ENCODE measurements at regions not wholly inside any gene's neighbourhood (a gene's known extent, or its start where the extent isn't known, plus 50 kb on each side); places are given as distances from the start of the nearest gene placed in this dataset.

DNA sequence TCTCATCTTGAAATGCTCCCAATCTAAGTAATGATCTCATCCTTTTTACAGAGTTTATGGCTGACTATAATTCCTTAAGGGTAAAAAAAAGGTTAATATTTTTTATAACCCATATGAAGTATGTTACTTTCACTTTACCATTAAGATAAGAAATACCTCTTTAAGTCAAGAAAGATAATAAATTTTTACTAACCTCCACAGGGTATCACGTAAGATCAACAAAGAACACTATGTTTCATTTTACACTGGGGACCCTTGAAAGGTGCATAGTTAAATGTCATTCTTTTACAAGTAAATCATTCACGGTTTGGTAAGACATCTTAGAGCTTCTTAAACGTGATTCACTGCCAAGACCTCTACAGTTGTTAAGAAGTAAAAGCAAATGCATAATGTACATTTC is 472.7 kb upstream of the CDH9 start:
- H3K9me3 ChIP-seq: no peaks in the 10 kb centered on the region
- H3K27ac ChIP-seq (replicated peaks in 1 of 4): no peak overlapping the region
- TF ChIP-seq, protein P1, sequence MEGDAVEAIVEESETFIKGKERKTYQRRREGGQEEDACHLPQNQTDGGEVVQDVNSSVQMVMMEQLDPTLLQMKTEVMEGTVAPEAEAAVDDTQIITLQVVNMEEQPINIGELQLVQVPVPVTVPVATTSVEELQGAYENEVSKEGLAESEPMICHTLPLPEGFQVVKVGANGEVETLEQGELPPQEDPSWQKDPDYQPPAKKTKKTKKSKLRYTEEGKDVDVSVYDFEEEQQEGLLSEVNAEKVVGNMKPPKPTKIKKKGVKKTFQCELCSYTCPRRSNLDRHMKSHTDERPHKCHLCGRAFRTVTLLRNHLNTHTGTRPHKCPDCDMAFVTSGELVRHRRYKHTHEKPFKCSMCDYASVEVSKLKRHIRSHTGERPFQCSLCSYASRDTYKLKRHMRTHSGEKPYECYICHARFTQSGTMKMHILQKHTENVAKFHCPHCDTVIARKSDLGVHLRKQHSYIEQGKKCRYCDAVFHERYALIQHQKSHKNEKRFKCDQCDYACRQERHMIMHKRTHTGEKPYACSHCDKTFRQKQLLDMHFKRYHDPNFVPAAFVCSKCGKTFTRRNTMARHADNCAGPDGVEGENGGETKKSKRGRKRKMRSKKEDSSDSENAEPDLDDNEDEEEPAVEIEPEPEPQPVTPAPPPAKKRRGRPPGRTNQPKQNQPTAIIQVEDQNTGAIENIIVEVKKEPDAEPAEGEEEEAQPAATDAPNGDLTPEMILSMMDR (IDR thresholded peaks at IDR 0.05): no peak
- TF ChIP-seq POLR2AphosphoS5 (IDR thresholded peaks at IDR 0.05) (no peak), POLR2A (IDR thresholded peaks at IDR 0.05; ENCODE audit: low read depth) (no peak), EP300 (IDR thresholded peaks at IDR 0.05) (no peak)
- DNase-seq (ENCODE audit: extremely low spot score): no peak
- no peak overlapping the region for H3K4me3 ChIP-seq
- 36% methylated on average over 3 of the region's 3 CpGs for WGBS
- intact Hi-C loops (cut with DNase I): no loop called here
- no peaks in the 10 kb centered on the region for H3K4me1 ChIP-seq
- no peaks in the 10 kb centered on the region for H3K27me3 ChIP-seq
- no peaks in the 10 kb centered on the region for H3K36me3 ChIP-seq

DNA sequence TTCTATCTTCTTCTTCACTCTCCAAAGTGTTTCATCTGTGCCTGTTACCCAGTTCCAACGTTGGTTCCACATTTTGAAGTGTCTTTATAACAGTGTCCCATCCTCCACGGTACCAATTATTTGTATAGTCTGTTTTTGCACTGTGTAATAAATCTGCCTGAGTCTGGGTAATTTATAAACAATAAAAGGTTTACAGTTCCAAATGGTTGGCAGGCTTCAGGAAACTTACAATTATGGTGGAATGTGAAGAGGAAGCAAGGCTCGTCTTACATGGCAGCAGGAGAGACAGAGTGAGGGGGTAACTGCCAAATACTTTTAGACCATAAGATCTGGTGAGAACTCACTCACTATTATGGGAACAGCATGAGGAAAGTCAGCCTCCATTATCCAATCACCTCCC is 465.4 kb upstream of the CDH9 start:
- Histone ChIP-seq H3K9me3 (no peaks in the 10 kb centered on the region), H3K27me3 (no peaks in the 10 kb centered on the region), H3K27ac (replicated peaks in 1 of 4) (no peak overlapping the region), H3K4me3 (no peak overlapping the region), H3K4me1 (no peaks in the 10 kb centered on the region), H3K36me3 (no peaks in the 10 kb centered on the region)
- no peak for DNase-seq (ENCODE audit: extremely low spot score)
- intact Hi-C loops (cut with DNase I): no loop called here
- TF ChIP-seq, protein P1 (IDR thresholded peaks at IDR 0.05): no peak
- TF ChIP-seq POLR2A (IDR thresholded peaks at IDR 0.05; ENCODE audit: low read depth) (no peak), POLR2AphosphoS5 (IDR thresholded peaks at IDR 0.05) (no peak), EP300 (IDR thresholded peaks at IDR 0.05) (no peak)
- 64% methylated on average over 3 of the region's 3 CpGs for WGBS

DNA sequence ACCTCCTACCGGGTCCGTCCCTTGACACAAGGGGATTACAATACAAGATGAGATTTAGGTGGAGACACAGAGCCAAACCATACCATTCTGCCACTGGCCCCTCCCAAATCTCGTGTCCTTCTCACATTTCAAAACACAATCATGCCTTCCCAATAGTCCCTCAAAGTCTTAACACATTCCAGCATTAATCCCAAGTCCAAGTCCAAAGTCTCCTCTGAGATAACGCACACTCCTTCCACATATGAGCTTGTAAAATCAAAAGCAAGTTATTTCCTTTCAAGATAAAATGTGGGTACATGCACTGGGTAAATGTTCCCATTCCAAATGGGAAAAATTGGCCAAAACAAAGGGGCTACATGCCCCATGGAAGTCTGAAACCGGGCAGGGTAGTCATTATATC is 463.9 kb upstream of the CDH9 start:
- TF ChIP-seq POLR2A (IDR thresholded peaks at IDR 0.05; ENCODE audit: low read depth) (no peak), EP300 (IDR thresholded peaks at IDR 0.05) (no peak), POLR2AphosphoS5 (IDR thresholded peaks at IDR 0.05) (no peak)
- TF ChIP-seq, protein P1 (IDR thresholded peaks at IDR 0.05): no peak
- Histone ChIP-seq H3K9me3 (no peaks in the 10 kb centered on the region), H3K4me3 (no peak overlapping the region), H3K36me3 (no peaks in the 10 kb centered on the region), H3K27me3 (no peaks in the 10 kb centered on the region), H3K4me1 (no peaks in the 10 kb centered on the region), H3K27ac (replicated peaks in 1 of 4) (no peak overlapping the region)
- intact Hi-C loops (cut with DNase I): no loop called here
- WGBS: 84% methylated on average over 5 of the region's 5 CpGs
- DNase-seq (ENCODE audit: extremely low spot score): no peak

DNA sequence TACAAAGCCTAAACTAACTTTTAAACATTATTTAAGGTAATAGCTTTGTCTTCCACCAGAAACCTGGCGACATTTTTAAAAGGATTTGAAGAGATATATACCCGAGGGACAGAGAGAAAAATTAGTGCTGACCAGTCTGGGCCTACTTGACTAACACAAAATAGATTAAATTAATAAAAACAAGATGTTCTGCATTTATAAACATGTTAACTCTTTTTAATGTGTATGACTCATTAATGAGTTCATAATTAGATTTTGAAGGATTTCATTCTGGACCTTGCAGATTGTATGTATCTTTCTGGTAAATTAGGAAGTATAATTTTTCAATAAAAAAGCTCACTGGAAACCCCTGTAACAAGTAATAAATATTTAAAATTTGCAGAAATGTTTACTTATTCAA is 459.1 kb upstream of the CDH9 start:
- Histone ChIP-seq H3K27me3 (no peaks in the 10 kb centered on the region), H3K27ac (replicated peaks in 1 of 4) (no peak overlapping the region), H3K4me1 (no peaks in the 10 kb centered on the region), H3K9me3 (no peaks in the 10 kb centered on the region), H3K36me3 (no peaks in the 10 kb centered on the region), H3K4me3 (no peak overlapping the region)
- 71% methylated on average over 2 of the region's 2 CpGs for WGBS
- intact Hi-C loops (cut with DNase I): no loop called here
- no peak for DNase-seq (ENCODE audit: extremely low spot score)
- TF ChIP-seq POLR2AphosphoS5 (IDR thresholded peaks at IDR 0.05): no peak
- no peak for TF ChIP-seq EP300 (IDR thresholded peaks at IDR 0.05)
- TF ChIP-seq POLR2A (IDR thresholded peaks at IDR 0.05; ENCODE audit: low read depth): no peak
- TF ChIP-seq, protein P1 (IDR thresholded peaks at IDR 0.05): no peak

DNA sequence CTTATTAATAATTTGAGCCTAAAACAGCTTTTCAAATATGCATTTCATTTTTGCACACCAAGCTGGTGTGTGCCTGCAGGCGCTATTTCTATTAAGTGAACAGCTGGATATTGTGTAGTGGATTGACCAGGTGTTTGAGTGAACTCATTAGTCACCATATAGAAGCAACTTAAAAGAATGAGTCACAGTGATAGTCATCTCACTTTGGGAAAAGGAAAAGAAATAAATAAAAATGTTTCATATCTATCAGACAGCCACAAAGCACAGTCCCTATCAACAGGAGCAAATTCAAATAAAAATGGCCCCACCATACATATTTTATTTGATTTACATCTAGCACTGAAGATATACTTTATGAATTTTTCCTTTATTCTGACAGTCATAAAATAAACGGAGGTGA is 456.5 kb upstream of the CDH9 start:
- Histone ChIP-seq H3K27me3 (no peaks in the 10 kb centered on the region), H3K4me3 (no peak overlapping the region), H3K27ac (replicated peaks in 1 of 4) (no peak overlapping the region), H3K36me3 (no peaks in the 10 kb centered on the region), H3K9me3 (no peaks in the 10 kb centered on the region), H3K4me1 (no peaks in the 10 kb centered on the region)
- TF ChIP-seq POLR2AphosphoS5 (IDR thresholded peaks at IDR 0.05): no peak
- TF ChIP-seq, protein P1 (IDR thresholded peaks at IDR 0.05): no peak
- no peak for TF ChIP-seq EP300 (IDR thresholded peaks at IDR 0.05)
- TF ChIP-seq POLR2A (IDR thresholded peaks at IDR 0.05; ENCODE audit: low read depth): no peak
- intact Hi-C loops (cut with DNase I): no loop called here
- DNase-seq (ENCODE audit: extremely low spot score): no peak
- 81% methylated on average over 2 of the region's 2 CpGs for WGBS
